OCI-LY1 (cell line): ENCODE measurements at regions not wholly inside any gene's neighbourhood (a gene's known extent, or its start where the extent isn't known, plus 50 kb on each side); places are given as distances from the start of the nearest gene placed in this dataset.

Source experiments
- H2AFZ ChIP-seq: fragments of 200-600 bp; sonication (generic), shearing (Covaris generic); 2 replicates; pipeline ENCODE4 v1.6.0; 2014; ENCODE audit warnings: antibody characterized with exemption, mild to moderate bottlenecking, low read length
- H3F3A ChIP-seq: fragments of 200-600 bp; sonication (generic), shearing (Covaris generic); 2 replicates; pipeline ENCODE4 v1.6.0; 2014; ENCODE audit warnings: mild to moderate bottlenecking, antibody characterized with exemption, low read length, moderate library complexity; ENCODE audit not compliant: insufficient read depth
- H3K27ac ChIP-seq: fragments of 200-600 bp; sonication (generic); 2 replicates; pipeline ENCODE4 v1.5.1; 2014; ENCODE audit warnings: low read length, mixed run types, mild to moderate bottlenecking, low read depth; ENCODE audit not compliant: poor library complexity, severe bottlenecking
- H3K27me3 ChIP-seq: fragments of 200-600 bp; sonication (generic); 2 replicates; pipeline ENCODE4 v1.6.0; 2014; ENCODE audit warnings: antibody characterized with exemption, mild to moderate bottlenecking, low read length, moderate library complexity; ENCODE audit not compliant: insufficient read depth
- H3K36me3 ChIP-seq: fragments of 200-600 bp; sonication (generic); 2 replicates; pipeline ENCODE4 v1.6.1; 2014; ENCODE audit warnings: mild to moderate bottlenecking, antibody characterized with exemption, low read length, moderate library complexity, mixed read lengths; ENCODE audit not compliant: insufficient read depth
- H3K4me1 ChIP-seq: fragments of 200-600 bp; sonication (generic); 2 replicates; pipeline ENCODE4 v1.5.1; 2014; ENCODE audit warnings: mild to moderate bottlenecking, low read length, moderate library complexity; ENCODE audit not compliant: insufficient read depth, severe bottlenecking
- H3K4me2 ChIP-seq: fragments of 200-600 bp; sonication (generic), shearing (Covaris generic); 2 replicates; pipeline ENCODE4 v1.6.1; 2014; ENCODE audit warnings: low read length
- H3K4me3 ChIP-seq: fragments of 200-600 bp; sonication (generic); 2 replicates; pipeline ENCODE4 v1.5.1; 2014; ENCODE audit warnings: low read length, low read depth, mild to moderate bottlenecking, mixed read lengths; ENCODE audit not compliant: poor library complexity, severe bottlenecking
- H3K79me2 ChIP-seq: fragments of 200-600 bp; shearing (Covaris generic); 2 replicates; pipeline ENCODE4 v1.6.1; 2016; ENCODE audit warnings: mixed run types, low read length, mixed read lengths; ENCODE audit not compliant: insufficient read depth
- H3K9ac ChIP-seq: fragments of 200-600 bp; sonication (generic), shearing (Covaris generic); 2 replicates; pipeline ENCODE4 v1.6.1; 2014; ENCODE audit warnings: mild to moderate bottlenecking, low read length, mixed read lengths
- H3K9me2 ChIP-seq: fragments of 200-600 bp; sonication (generic), shearing (Covaris generic); 2 replicates; pipeline ENCODE4 v1.6.1; 2014; ENCODE audit warnings: low read depth, mild to moderate bottlenecking, low read length, mixed read lengths
- H3K9me3 ChIP-seq: fragments of 200-600 bp; shearing (Covaris generic); 2 replicates; pipeline ENCODE4 v1.6.1; 2014; ENCODE audit warnings: low read length, mixed read lengths
- H4K20me1 ChIP-seq: fragments of 200-600 bp; sonication (generic), shearing (Covaris generic); 2 replicates; pipeline ENCODE4 v1.6.0; 2016; ENCODE audit warnings: mild to moderate bottlenecking, low read length; ENCODE audit not compliant: insufficient read depth
- CTCF ChIP-seq: fragments of 200-600 bp; sonication (generic), shearing (Covaris generic); IDR thresholded peaks from 2 replicates; pipeline ENCODE4 v1.5.1; 2017; ENCODE audit warnings: mild to moderate bottlenecking, antibody characterized with exemption, low read length, moderate library complexity, mixed read lengths
- EZH2 ChIP-seq: fragments of 200-600 bp; sonication (generic), shearing (Covaris generic); IDR thresholded peaks from 2 replicates; pipeline ENCODE4 v1.8.0; 2017; ENCODE audit warnings: borderline replicate concordance, mixed run types, mild to moderate bottlenecking, antibody characterized with exemption, low read length, moderate library complexity, mixed read lengths

DNA sequence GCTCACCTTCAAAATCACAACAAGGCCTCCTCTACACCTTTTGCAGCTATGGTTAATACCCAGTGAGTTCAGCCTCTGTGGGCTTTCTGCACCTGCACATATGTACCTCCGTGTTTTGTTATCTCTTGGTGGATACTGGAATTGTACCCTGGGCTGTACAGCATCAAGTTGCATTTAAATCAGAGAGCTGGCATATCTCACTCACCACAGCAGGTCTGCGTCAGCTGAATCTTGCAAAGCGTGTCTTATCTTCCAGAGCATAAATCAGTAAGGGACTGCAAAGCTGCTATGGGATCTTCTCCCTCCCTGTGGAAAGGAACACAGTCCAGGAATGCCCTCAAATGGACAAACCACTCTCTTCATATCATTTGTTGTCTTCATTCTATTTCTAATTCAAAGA, 1048.7 kb downstream of the UQCRFS1 start:
- Histone ChIP-seq H3K9me2 (no peaks in the 10 kb centered on the region), H2AFZ (no peak overlapping the region), H3K4me2 (no peak overlapping the region), H3K79me2 (no peaks in the 10 kb centered on the region), H3K4me3 (no peak overlapping the region), H4K20me1 (no peaks in the 10 kb centered on the region), H3K9ac (no peak overlapping the region), H3K36me3 (no peaks in the 10 kb centered on the region), H3K9me3 (no peaks in the 10 kb centered on the region), H3K27me3 (no peaks in the 10 kb centered on the region), H3K27ac (no peak overlapping the region), H3F3A (no peaks in the 10 kb centered on the region), H3K4me1 (no peaks in the 10 kb centered on the region)
- TF ChIP-seq EZH2 = no peak
- no peak for TF ChIP-seq CTCF

- no peak overlapping the region for H2AFZ ChIP-seq
- TF ChIP-seq EZH2 = no peak
- TF ChIP-seq CTCF = no peak
- no peaks in the 10 kb centered on the region for H3K27me3 ChIP-seq
Measured at GRCh38 chr19:28159065-28159464, 1053.9 kb downstream of the UQCRFS1 start.

GRCh38 chr19:28155265-28155664, 1057.7 kb downstream of the UQCRFS1 start:
- Histone ChIP-seq H3K9me3 (no peaks in the 10 kb centered on the region), H3K4me1 (no peaks in the 10 kb centered on the region), H3K27ac (no peak overlapping the region), H3K9ac (no peak overlapping the region), H3K4me2 (no peak overlapping the region), H3K27me3 (no peaks in the 10 kb centered on the region), H3F3A (no peaks in the 10 kb centered on the region), H2AFZ (no peak overlapping the region), H3K9me2 (no peaks in the 10 kb centered on the region), H3K4me3 (no peak overlapping the region), H4K20me1 (no peaks in the 10 kb centered on the region), H3K36me3 (no peaks in the 10 kb centered on the region), H3K79me2 (no peaks in the 10 kb centered on the region)
- TF ChIP-seq CTCF = no peak
- TF ChIP-seq EZH2 = no peak

More at GRCh38 chr19:28159065-28159464, 1053.9 kb downstream of the UQCRFS1 start:
- H3F3A ChIP-seq = no peaks in the 10 kb centered on the region
- H3K27ac ChIP-seq = no peak overlapping the region
- H3K9ac ChIP-seq = no peak overlapping the region
- no peaks in the 10 kb centered on the region for H3K9me3 ChIP-seq
- no peak overlapping the region for H3K4me3 ChIP-seq
- no peaks in the 10 kb centered on the region for H4K20me1 ChIP-seq
- H3K4me1 ChIP-seq = no peaks in the 10 kb centered on the region
- no peaks in the 10 kb centered on the region for H3K79me2 ChIP-seq
- no peaks in the 10 kb centered on the region for H3K36me3 ChIP-seq
- no peak overlapping the region for H3K4me2 ChIP-seq
- H3K9me2 ChIP-seq = no peaks in the 10 kb centered on the region
